Activated naive CD4-positive, alpha-beta T cell treated with anti-CD3 and anti-CD28 coated beads, Interleukin-2, amount 50 U/mL, for 16 hours (primary cell): ENCODE measurements at regions not wholly inside any gene's neighbourhood (a gene's known extent, or its start where the extent isn't known, plus 50 kb on each side); places are given as distances from the start of the nearest gene placed in this dataset.
"Not testable (repeated sequence)": the region's sequence is repeated elsewhere in the genome, so short reads cannot be mapped to it uniquely, and the experiment has no call there.

Experiments
- DNase-seq: peaks from one replicate; pipeline ENCODE4 v3.0.0-alpha.2; 2020

DNA sequence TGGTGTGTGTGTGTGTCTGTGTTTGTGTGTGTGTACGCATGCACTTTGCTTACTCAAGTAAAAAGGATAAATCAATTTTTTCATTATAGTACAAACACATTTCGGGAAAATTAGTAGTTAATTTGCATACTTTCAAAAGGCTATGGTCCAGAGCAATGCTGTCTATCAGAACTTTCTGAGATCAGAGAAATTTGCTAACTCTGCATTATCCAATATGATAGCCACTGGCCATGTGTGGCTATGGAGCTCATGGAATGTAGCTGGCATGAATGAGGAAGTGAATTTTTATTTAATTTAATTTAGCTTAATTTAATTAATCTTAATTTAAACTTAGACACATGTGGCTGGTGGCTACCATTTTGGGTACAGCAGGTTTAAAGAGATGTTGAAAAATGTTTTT lies 289.6 kb downstream of the MAT2B start:
- DNase-seq, result no peak

DNA sequence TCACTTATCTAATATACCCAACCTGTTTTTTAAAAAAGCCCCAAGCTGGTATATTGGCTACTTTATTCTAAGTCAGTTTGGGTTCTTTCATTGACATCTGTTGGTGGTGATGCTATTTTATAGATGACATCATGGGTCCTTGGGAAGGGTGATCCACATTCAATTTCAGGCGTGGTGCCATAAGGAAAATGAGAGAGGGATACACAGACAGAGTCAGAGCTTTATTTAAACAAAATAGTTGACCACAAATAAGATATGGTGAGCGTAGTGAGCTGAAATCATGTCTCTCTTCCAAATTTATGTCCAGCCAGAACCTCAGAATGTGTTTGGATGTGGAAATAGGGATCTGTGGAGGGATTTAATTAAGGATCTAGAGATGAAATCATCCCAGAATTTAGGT lies 302.4 kb downstream of the MAT2B start:
- DNase-seq, result no peak

- DNase-seq, result no peak
These were observed 304.1 kb downstream of the MAT2B start for GRCh38 chr5:163809473-163809872.

DNA sequence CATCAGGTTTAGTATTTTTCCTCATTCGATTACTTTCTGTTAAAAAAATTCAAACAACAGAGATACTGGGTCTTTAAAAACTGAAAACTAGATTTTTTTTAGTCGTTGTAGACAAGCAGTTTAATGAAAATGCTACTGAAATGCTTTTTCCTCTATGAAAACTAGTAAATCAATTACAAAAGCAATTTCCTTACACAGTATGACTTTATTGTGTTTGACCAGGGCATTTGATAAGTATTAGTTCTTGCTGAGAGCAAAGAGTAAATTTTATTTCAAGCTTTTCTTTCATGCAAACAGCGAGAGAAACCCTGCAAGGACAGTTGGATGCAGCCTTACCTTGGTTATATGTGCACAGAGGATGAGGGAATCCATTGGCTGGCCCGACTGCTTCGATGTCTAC lies 308.5 kb downstream of the MAT2B start:
- DNase-seq, result no peak

- no peak for DNase-seq
These were observed 309.9 kb downstream of the MAT2B start for GRCh38 chr5:163815240-163815791.

DNA sequence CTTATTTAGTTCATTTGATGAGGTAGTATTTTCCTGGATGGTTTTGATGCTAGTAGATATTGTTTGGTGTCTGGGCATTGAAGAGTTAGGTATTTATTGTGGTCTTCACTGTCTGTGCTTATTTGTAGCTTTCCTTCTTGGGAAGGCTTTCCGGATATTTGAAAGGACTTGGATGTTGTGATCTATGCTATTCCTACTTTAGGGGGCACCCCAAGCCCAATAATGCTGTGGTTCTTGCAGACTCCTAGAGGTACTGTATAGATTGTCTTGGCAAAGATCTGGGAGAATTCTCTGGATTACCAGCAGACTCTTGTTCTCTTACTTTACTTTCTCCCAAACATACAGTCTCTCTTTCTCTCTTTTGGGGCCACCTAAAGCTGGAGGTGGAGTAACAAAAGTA lies 315.7 kb downstream of the MAT2B start:
- no peak for DNase-seq

- DNase-seq, result no peak
These were observed 317.1 kb downstream of the MAT2B start for GRCh38 chr5:163822548-163822947.

DNA sequence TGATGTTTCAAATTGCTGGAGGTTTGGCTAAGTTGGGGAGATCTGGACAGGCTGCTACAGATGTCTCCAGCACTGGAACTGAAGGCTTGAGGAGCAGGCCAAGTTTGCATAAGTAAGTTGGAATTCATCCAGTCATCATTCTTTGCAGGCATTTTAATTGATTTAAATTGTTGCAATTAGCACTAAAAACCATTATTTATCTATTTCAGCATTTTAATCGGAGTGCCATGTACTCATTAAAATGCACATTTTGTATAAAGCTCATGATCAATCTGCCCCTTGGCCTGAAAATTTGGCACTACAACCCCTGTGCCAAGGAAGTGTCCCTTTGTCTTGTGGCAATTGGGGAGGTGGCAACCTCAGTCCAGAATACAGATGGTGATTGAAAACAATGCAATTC lies 320.2 kb downstream of the MAT2B start:
- DNase-seq, result no peak

DNA sequence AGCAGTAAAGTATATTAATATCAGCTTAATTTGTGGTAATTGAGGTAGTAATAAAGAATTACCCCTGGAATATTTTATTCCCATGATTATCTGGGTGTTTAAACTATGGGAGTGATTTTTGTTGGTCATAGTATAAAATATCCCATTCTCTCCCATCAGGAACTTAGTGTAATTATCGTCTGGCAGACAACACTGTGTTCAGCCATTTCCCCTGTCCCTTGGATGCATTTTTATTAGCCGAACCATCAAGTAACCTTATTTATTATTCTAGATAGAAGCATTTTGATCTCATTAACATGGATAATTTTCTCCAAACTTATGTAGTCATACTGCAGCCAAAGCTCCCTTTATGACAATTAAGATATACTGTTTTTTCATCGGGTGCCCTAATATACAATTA lies 320.8 kb downstream of the MAT2B start:
- DNase-seq, result no peak

GRCh38 chr5:163832155-163832554 lies 326.7 kb downstream of the MAT2B start:
- no peak for DNase-seq

GRCh38 chr5:163838738-163839137 lies 333.3 kb downstream of the MAT2B start:
- DNase-seq, result no peak

GRCh38 chr5:163846512-163846911 lies 341.1 kb downstream of the MAT2B start:
- no peak for DNase-seq

DNA sequence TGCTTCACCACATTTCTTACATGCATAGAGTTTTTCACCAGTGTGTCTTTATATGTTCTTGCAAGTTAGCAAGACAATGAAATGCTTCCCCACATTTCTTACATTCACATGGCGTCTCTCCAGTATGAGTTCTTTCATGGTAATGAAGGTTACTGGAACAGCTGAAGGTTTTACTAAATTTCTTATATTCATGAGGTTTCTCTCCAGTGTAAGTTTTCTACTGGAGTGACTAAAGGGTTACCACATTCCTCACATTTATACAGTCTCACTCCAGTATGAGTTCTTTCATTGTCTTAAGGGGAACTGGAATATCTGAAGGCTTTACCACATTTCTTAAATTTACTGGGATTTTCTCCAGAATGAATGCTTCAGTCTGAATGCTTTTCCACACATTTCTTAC lies 350.3 kb downstream of the MAT2B start:
- no peak for DNase-seq

DNA sequence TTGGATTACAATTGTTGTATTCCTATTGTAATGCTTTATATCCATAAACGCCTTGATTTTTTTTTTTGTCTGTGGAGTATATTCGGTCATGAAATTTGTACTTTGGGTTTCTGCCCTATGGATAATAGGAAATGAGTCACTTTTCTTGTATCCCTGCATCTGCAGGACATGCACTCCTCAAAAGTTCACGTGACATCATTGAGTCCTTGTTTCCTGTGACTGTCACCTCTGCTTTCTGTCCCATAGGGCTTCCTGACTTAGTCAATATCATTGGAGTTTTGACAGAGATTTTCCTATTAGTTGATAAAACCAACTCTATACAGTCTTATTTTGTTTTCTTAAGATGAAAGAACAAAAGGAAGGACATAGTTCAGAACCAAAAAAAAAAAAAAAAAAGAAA lies 356.3 kb downstream of the MAT2B start:
- DNase-seq, result no peak

DNA sequence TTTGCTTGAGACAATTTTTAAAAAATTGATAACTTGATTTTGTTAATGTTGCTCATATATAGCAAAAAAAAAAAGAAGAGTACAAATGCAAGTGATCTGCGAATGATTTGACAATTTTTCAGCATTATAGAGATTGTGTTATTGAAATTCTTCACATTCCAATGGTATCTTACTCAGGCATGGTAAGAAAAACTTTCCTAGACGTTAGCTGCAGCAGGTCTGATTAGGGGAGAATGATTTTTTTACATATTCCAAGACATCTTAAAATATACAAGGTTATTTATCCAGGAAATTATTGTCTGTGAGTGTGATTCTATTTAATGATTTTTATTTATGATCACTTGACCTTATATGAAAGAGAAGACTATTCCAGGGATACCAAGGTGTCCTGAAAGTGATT lies 361.9 kb downstream of the MAT2B start:
- no peak for DNase-seq

DNA sequence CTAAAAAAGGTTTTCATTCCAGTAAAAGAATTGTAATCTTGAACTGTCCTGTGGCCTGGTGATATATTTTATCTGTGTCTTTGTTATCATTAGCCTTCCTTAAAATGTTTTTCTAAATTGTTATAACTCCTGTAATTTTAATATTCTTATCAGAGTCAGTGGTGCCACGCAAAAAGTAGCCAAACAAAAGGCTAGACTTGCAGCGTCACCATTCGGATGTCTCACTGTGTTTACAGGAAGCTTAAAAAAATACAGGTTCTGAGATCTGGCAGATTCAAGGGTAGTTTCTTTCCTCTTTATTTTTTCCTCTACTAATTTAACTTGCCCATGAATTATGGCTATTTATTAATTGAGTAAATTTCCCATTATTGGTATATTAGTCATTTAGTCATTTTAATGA lies 362.3 kb downstream of the MAT2B start:
- no peak for DNase-seq

GRCh38 chr5:163869581-163869980 lies 364.2 kb downstream of the MAT2B start:
- no peak for DNase-seq

DNA sequence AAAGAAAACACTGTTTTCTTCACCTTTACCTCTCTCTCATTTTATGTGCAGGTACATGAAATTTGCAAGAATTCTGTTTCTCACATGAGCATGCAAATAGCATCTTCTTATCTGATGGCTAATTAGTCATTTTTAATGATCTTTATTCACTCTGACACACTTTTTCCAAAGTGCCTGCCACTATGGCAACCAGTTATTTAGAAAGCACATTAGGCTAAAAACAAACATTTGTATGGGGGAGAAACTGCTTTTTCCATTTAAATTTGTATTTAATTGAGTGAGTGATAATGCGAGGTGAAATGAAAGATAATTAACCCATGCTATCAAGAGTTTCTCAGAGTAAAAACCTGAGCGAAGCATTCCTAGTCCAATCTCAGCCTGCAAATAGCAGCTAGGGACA lies 365.0 kb downstream of the MAT2B start:
- DNase-seq, result no peak

DNA sequence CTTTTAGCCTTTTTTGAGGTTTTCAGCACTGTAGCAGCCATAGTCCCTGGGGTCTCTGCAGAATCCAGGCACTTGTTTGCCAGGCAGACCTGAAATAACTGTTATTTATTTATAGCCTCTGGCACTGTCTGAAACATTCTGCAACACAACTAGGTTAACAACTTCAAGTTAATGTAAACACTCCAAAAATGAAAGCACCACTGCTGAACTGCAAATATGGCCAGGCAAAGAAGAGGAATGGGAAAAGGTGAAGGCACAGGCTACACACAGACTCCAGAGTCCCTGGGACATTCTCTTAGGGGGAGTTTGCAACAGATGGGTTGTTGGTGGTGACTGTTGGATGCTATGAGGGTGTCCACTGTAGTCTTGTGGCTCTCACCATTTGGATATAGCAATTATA lies 369.0 kb downstream of the MAT2B start:
- DNase-seq, result no peak

DNA sequence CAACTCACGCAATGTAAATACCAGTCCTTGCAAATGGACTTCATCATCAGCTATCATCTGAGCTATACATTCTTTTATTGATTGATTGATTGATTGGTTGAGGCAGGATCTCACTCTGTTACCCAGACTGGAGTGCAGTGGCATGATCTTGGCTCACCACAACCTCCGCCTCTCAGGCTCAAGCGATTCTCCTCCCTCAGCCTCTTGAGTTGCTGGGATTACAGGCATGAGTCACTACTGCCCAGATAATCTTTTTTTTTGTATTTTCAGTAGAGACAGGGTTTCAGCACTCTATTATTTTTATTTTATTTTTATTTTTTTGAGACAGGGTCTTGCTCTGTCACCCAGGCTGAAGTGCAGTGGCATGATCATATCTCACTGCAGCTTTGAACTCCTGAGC lies 369.5 kb downstream of the MAT2B start:
- DNase-seq, result not testable (repeated sequence)

DNA sequence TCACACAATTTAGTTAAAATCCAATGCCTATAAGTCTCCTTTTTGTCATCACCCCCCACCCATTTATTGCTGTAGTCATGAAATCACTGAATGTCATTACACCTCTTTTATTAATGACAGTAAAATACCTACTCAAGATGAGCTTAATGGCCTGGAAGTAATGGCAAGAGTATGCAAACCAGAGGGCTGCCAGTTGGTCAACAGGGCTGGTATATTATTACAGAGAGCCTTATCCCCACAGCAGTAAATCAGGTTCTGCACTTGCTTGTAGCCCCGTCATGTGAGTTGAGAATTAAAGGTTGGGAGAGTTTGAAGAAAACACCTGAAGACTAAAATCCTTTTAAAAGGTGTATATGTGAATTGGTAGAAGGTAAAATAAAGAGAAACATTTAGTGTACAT lies 372.4 kb downstream of the MAT2B start:
- no peak for DNase-seq

DNA sequence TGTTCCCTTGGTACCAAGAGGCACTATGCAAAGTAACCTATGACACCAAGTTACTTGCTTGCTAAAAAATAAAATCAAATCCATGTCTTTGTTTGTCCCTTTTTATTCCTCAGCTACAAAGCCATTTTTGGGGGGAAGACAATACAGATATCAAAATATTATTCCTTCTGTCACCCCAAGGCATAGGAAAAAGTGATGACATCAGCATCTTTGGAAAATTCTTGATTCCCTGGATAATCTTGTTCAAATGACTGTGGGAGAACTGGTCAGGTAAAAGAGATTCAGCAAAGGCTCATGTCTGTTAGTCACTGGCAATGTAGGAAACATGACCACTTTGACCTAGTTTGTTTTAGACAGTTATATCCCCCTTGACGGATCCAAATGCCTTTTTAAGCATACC lies 373.1 kb downstream of the MAT2B start:
- DNase-seq, result no peak

DNA sequence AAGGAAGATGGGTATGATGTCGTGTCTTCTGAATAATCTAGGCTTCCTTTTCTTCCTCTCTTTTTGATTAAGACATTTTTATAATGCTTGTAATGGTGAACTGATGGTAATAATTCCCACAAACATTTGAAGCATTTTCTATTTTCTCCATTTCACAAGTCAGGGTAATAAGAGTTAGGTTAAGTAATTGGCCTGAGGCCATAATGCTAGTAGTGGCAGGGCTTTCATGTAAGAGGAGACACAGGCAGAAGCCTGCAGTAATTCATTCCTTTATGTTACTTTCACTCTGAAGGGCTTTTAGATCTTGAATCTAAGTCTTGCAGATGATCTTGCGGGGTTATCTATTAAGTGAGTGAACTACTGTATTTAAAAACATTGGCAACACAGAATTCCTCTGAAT lies 374.9 kb downstream of the MAT2B start:
- DNase-seq, result no peak

- DNase-seq, result no peak
These were observed 379.7 kb downstream of the MAT2B start for GRCh38 chr5:163885117-163885516.

- DNase-seq, result no peak
These were observed 382.4 kb downstream of the MAT2B start for GRCh38 chr5:163887854-163888253.

- no peak for DNase-seq
These were observed 382.9 kb downstream of the MAT2B start for GRCh38 chr5:163888366-163888765.
